ENCODE measurements at regions not wholly inside any gene's neighbourhood (a gene's known extent, or its start where the extent isn't known, plus 50 kb on each side); places are given as distances from the start of the nearest gene placed in this dataset.

DNA sequence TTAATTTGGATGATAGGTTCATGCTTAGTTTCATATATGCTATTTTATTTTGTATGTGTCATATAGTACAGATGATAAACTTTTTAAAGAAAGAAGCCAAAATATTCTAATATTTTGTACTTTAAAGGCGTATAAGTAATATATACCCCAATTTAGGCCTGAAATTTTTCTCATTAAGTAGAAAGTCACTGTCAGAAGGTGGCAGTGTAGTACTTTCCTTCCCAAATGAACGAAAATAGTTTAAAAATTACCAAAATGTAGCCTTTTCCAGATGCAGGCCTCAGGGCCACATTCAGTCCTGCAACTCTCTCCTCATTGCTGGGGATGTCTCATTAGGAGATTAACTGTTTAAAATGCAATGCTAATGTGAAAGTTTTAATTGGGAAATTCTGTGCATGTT lies 1263.6 kb downstream of the C4orf33 start:
- H3K9me3 Mint-ChIP-seq (ENCODE audit: low read depth), result no peaks in the 10 kb centered on the region
- TF ChIP-seq, protein P1, sequence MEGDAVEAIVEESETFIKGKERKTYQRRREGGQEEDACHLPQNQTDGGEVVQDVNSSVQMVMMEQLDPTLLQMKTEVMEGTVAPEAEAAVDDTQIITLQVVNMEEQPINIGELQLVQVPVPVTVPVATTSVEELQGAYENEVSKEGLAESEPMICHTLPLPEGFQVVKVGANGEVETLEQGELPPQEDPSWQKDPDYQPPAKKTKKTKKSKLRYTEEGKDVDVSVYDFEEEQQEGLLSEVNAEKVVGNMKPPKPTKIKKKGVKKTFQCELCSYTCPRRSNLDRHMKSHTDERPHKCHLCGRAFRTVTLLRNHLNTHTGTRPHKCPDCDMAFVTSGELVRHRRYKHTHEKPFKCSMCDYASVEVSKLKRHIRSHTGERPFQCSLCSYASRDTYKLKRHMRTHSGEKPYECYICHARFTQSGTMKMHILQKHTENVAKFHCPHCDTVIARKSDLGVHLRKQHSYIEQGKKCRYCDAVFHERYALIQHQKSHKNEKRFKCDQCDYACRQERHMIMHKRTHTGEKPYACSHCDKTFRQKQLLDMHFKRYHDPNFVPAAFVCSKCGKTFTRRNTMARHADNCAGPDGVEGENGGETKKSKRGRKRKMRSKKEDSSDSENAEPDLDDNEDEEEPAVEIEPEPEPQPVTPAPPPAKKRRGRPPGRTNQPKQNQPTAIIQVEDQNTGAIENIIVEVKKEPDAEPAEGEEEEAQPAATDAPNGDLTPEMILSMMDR (IDR thresholded peaks at IDR 0.05), result peak; percentile 83
- DNase-seq (ENCODE audit: low spot score), result no peak
- peaks cover 9% of the 10 kb centered on the region for H3K27me3 Mint-ChIP-seq (ENCODE audit: low read depth)
- H3K4me3 Mint-ChIP-seq (ENCODE audit: unreplicated experiment), result no peak overlapping the region
- H3K36me3 Mint-ChIP-seq (ENCODE audit: low read depth), result no peaks in the 10 kb centered on the region
- no peaks in the 10 kb centered on the region for H3K4me1 Mint-ChIP-seq (ENCODE audit: low read depth)
- no peak overlapping the region for H3K27ac Mint-ChIP-seq (ENCODE audit: unreplicated experiment)

DNA sequence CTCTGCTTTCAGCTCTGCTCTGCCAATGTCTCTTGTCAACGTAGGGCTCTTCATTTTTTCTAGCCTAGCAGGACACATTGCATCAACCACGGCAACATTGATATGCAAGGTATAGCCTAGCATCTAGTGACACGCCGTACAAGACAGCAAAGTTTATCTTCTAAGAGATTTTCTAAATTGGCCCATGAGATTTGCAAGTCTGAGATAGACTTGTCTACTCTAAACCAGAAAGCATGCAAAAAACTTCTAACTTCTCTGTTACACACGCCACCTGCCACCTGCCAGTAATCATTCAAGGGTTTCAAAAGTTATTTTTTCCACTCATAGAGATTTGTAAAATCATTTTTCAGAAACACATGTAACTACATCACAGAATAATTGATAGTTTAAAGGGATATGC lies 1265.7 kb downstream of the C4orf33 start:
- peaks cover 9% of the 10 kb centered on the region for H3K27me3 Mint-ChIP-seq (ENCODE audit: low read depth)
- H3K4me1 Mint-ChIP-seq (ENCODE audit: low read depth), result no peaks in the 10 kb centered on the region
- TF ChIP-seq, protein P1 (IDR thresholded peaks at IDR 0.05), result no peak
- no peak overlapping the region for H3K27ac Mint-ChIP-seq (ENCODE audit: unreplicated experiment)
- no peak overlapping the region for H3K4me3 Mint-ChIP-seq (ENCODE audit: unreplicated experiment)
- H3K36me3 Mint-ChIP-seq (ENCODE audit: low read depth), result no peaks in the 10 kb centered on the region
- H3K9me3 Mint-ChIP-seq (ENCODE audit: low read depth), result no peaks in the 10 kb centered on the region
- DNase-seq (ENCODE audit: low spot score), result no peak

DNA sequence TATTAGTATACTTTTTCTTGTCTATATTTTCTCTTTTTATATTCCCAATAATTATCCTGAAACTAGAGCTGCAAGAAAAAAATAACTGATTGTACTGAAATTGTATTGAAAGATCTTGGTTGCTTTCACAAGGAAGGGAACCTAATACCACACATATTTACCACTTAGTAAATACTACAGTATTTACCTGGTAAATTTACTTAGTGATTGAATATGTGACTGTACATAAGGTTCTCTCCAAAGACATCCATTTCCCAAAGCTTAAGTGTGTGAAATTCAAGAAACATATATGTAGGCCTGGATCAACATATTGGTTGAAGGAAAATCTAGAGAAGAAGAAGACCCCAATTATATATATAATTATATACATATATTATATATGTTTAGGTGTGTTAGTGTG lies 1272.7 kb downstream of the C4orf33 start:
- no peak for DNase-seq (ENCODE audit: low spot score)
- H3K9me3 Mint-ChIP-seq (ENCODE audit: low read depth), result no peaks in the 10 kb centered on the region
- H3K4me3 Mint-ChIP-seq (ENCODE audit: unreplicated experiment), result no peak overlapping the region
- no peaks in the 10 kb centered on the region for H3K4me1 Mint-ChIP-seq (ENCODE audit: low read depth)
- peaks cover 5% of the 10 kb centered on the region for H3K27me3 Mint-ChIP-seq (ENCODE audit: low read depth)
- TF ChIP-seq, protein P1 (IDR thresholded peaks at IDR 0.05), result no peak
- no peak overlapping the region for H3K27ac Mint-ChIP-seq (ENCODE audit: unreplicated experiment)
- H3K36me3 Mint-ChIP-seq (ENCODE audit: low read depth), result no peaks in the 10 kb centered on the region

DNA sequence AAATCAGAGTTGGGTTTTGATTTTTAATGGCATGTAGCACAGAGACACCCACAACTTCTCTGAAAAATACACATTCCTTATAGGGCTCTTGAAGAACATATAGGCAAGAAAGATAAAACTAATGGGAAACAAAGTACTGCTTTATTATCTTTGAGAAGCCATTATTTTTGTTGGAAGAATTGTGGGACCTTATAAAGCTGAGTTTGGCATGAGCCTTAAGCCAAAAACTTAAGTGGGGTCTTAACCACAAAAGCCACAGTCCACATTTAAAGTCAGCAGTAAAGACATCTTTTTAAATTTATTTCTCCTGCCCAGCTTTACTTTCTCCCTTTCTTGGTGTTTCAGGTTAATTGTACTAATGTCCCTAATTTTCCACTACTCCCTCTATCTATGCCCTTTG lies 1297.3 kb downstream of the C4orf33 start:
- H3K4me3 Mint-ChIP-seq (ENCODE audit: unreplicated experiment), result no peak overlapping the region
- H3K36me3 Mint-ChIP-seq (ENCODE audit: low read depth), result no peaks in the 10 kb centered on the region
- no peak for DNase-seq (ENCODE audit: low spot score)
- TF ChIP-seq, protein P1 (IDR thresholded peaks at IDR 0.05), result no peak
- no peak overlapping the region for H3K27ac Mint-ChIP-seq (ENCODE audit: unreplicated experiment)
- peaks cover 21% of the 10 kb centered on the region for H3K4me1 Mint-ChIP-seq (ENCODE audit: low read depth)
- H3K27me3 Mint-ChIP-seq (ENCODE audit: low read depth), result peaks cover 3% of the 10 kb centered on the region
- no peaks in the 10 kb centered on the region for H3K9me3 Mint-ChIP-seq (ENCODE audit: low read depth)

DNA sequence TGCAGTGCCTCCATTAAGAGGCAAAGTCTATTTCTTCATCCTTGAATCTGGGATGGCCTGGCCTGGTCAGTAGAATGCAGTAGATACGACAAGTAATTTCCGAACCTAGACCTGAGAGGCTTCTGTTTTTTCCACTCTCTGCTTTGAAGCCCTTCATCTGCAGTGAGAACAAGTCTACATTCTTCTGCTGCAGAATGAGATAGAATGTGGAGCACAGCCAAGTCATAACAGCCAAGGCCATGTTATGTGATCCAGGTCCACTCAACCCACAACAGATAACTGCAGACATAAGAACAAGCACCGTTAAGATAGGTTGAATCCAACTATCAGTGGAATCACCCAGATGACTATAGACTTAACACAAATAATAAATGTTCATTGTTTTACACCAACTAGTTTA lies 1297.7 kb downstream of the C4orf33 start:
- H3K27ac Mint-ChIP-seq (ENCODE audit: unreplicated experiment), result no peak overlapping the region

More for the DNA sequence above, 1297.7 kb downstream of the C4orf33 start:
- no peak overlapping the region for H3K4me3 Mint-ChIP-seq (ENCODE audit: unreplicated experiment)
- H3K4me1 Mint-ChIP-seq (ENCODE audit: low read depth), result peaks cover 21% of the 10 kb centered on the region
- TF ChIP-seq, protein P1 (IDR thresholded peaks at IDR 0.05), result no peak
- DNase-seq (ENCODE audit: low spot score), result no peak
- H3K9me3 Mint-ChIP-seq (ENCODE audit: low read depth), result no peaks in the 10 kb centered on the region
- H3K36me3 Mint-ChIP-seq (ENCODE audit: low read depth), result no peaks in the 10 kb centered on the region
- H3K27me3 Mint-ChIP-seq (ENCODE audit: low read depth), result peaks cover 3% of the 10 kb centered on the region

Measured in chondrocyte (in vitro differentiated cells).